SK-N-SH (cell line): ENCODE measurements at regions not wholly inside any gene's neighbourhood (a gene's known extent, or its start where the extent isn't known, plus 50 kb on each side); places are given as distances from the start of the nearest gene placed in this dataset.

Source experiments
- CTCF ChIA-PET: fragments of 300-600, 350-600 bp; formaldehyde crosslinking; extraction: SDS; loops from one replicate; lab custom pipeline; 2021; lab: Yijun Ruan, JAX
- POLR2A ChIA-PET: fragments of 350-600 bp; sonication (Branson Sonifier 250); formaldehyde crosslinking; extraction: SDS; loops from one replicate; lab custom pipeline; 2020; ENCODE audit warnings: antibody characterized with exemption, inconsistent platforms; lab: Yijun Ruan, JAX
- DNase-seq: peaks from one replicate; pipeline ENCODE4 v3.0.0; 2012
- H2AFZ ChIP-seq: fragments of 200-600 bp; sonication (generic); 2 replicates; pipeline ENCODE4 v1.8.1; 2016; ENCODE audit warnings: antibody characterized with exemption, mild to moderate bottlenecking, low read depth
- H3F3A ChIP-seq: fragments of 200-600 bp; sonication (generic); replicated peaks from 2 replicates; pipeline ENCODE3; 2016; ENCODE audit warnings: antibody characterized with exemption, mild to moderate bottlenecking; ENCODE audit not compliant: insufficient read depth
- H3K27ac ChIP-seq, 2 experiments: fragments of 200-500 bp in 1 of 2; fragments of 200-600 bp in 1 of 2; sonication (Bioruptor generic) in 1 of 2; sonication (generic), shearing (Covaris generic) in 1 of 2; 2 replicates each; pipeline versions ENCODE4 v1.5.1 to v1.6.1; 2014 to 2016; ENCODE audit warnings: low read depth in 2 of 2, inconsistent platforms in 1 of 2, low read length in 1 of 2, mild to moderate bottlenecking in 1 of 2, mixed read lengths in 1 of 2
- H3K27me3 ChIP-seq: fragments of 200-600 bp; sonication (generic), shearing (Covaris generic); 2 replicates; pipeline ENCODE4 v1.6.1; 2016; ENCODE audit warnings: mixed run types; ENCODE audit not compliant: insufficient read depth
- H3K36me3 ChIP-seq, 2 experiments: fragments of 200-500 bp in 1 of 2; fragments of 200-600 bp in 1 of 2; sonication (Bioruptor generic) in 1 of 2; sonication (generic) in 1 of 2; replicated peaks in 1 of 2; 2 replicates each; pipeline versions ENCODE3 to v1.5.1; 2014 to 2016; ENCODE audit warnings: low read length in 1 of 2, mild to moderate bottlenecking in 1 of 2; ENCODE audit not compliant: insufficient read depth in 2 of 2, control insufficient read depth in 1 of 2
- H3K4me1 ChIP-seq, 2 experiments: fragments of 200-500 bp in 1 of 2; fragments of 200-600 bp in 1 of 2; sonication (Bioruptor generic) in 1 of 2; sonication (generic), shearing (Covaris generic) in 1 of 2; 2 replicates each; pipeline versions ENCODE4 v1.5.1 to v1.6.1; 2014 to 2016; ENCODE audit warnings: low read depth in 1 of 2, low read length in 1 of 2, mixed run types in 1 of 2; ENCODE audit not compliant: insufficient read depth in 2 of 2, control insufficient read depth in 1 of 2
- H3K4me2 ChIP-seq: fragments of 200-600 bp; sonication (generic), shearing (Covaris generic); 2 replicates; pipeline ENCODE4 v1.6.1; 2017; ENCODE audit warnings: mixed run types
- H3K4me3 ChIP-seq, 2 experiments: fragments of 200-500 bp in 1 of 2; fragments of 200-600 bp in 1 of 2; sonication (Bioruptor generic) in 1 of 2; sonication (generic), shearing (Covaris generic) in 1 of 2; 2 replicates each; pipeline versions ENCODE4 v1.5.1 to v1.8.1; 2014 to 2016; ENCODE audit warnings: low read depth in 2 of 2, inconsistent platforms in 1 of 2, low read length in 1 of 2, mild to moderate bottlenecking in 1 of 2, mixed read lengths in 1 of 2, moderate library complexity in 1 of 2
- H3K79me2 ChIP-seq: fragments of 200-600 bp; sonication (generic); 2 replicates; pipeline ENCODE4 v1.8.1; 2017; ENCODE audit warnings: mild to moderate bottlenecking; ENCODE audit not compliant: insufficient read depth
- H3K9ac ChIP-seq: fragments of 200-600 bp; sonication (generic); 2 replicates; pipeline ENCODE4 v1.6.1; 2017; ENCODE audit warnings: mixed run types
- H3K9me2 ChIP-seq: fragments of 200-600 bp; sonication (generic); 2 replicates; pipeline ENCODE4 v1.6.1; 2017; ENCODE audit warnings: mixed run types
- H3K9me3 ChIP-seq: fragments of 200-600 bp; sonication (generic); 2 replicates; pipeline ENCODE4 v1.6.1; 2017; ENCODE audit warnings: mixed run types, mild to moderate bottlenecking, moderate library complexity
- H4K20me1 ChIP-seq: fragments of 200-600 bp; sonication (generic); 2 replicates; pipeline ENCODE4 v1.6.1; 2017; ENCODE audit warnings: mild to moderate bottlenecking, mixed run types; ENCODE audit not compliant: insufficient read depth
- CHD2 ChIP-seq: fragments of 150-350 bp; IDR thresholded peaks from 2 replicates; pipeline ENCODE4 v1.6.1; 2018; ENCODE audit warnings: low read length; ENCODE audit not compliant: partially characterized antibody
- ELF1 ChIP-seq: IDR thresholded peaks from 2 replicates; pipeline ENCODE4 v1.4.0; 2012
- EZH2phosphoT487 ChIP-seq: fragments of 200-600 bp; sonication (generic); IDR thresholded peaks from 2 replicates; pipeline ENCODE4 v1.6.1; 2017; ENCODE audit warnings: low read depth, mixed run types, mild to moderate bottlenecking, antibody characterized with exemption, moderate library complexity, borderline replicate concordance
- FOXJ3 ChIP-seq: sonication (generic); formaldehyde crosslinking; IDR thresholded peaks from 2 replicates; pipeline ENCODE4 v1.5.1; 2020; ENCODE audit warnings: mild to moderate bottlenecking, missing genetic modification reagents
- FOXM1 ChIP-seq: IDR thresholded peaks from 2 replicates; pipeline ENCODE4 v1.4.0; 2012; ENCODE audit warnings: low read depth, mild to moderate bottlenecking
- GABPA ChIP-seq: IDR thresholded peaks from 2 replicates; pipeline ENCODE4 v1.4.0; 2012; ENCODE audit warnings: low read depth, mild to moderate bottlenecking
- GATA2 ChIP-seq: sonication (generic); formaldehyde crosslinking; IDR thresholded peaks from 2 replicates; pipeline ENCODE4 v1.5.0; 2020; ENCODE audit warnings: mild to moderate bottlenecking, missing genetic modification reagents
- JUND ChIP-seq: IDR thresholded peaks from 2 replicates; pipeline ENCODE4 v1.4.0; 2012
- MEF2A ChIP-seq: IDR thresholded peaks from 2 replicates; pipeline ENCODE4 v1.4.0; 2012; ENCODE audit warnings: low read depth, borderline replicate concordance
- NFIC ChIP-seq: IDR thresholded peaks from 2 replicates; pipeline ENCODE4 v1.4.0; 2012; ENCODE audit warnings: borderline replicate concordance
- NRF1 ChIP-seq: IDR thresholded peaks from 2 replicates; pipeline ENCODE4 v1.6.1; 2012; ENCODE audit warnings: low read depth, mild to moderate bottlenecking, low read length
- REST ChIP-seq: IDR thresholded peaks from 2 replicates; pipeline ENCODE4 v1.6.1; 2012; ENCODE audit warnings: mild to moderate bottlenecking, low read depth, low read length, moderate library complexity
- RXRA ChIP-seq: IDR thresholded peaks from 2 replicates; pipeline ENCODE4 v1.4.0; 2012; ENCODE audit warnings: low read depth, mild to moderate bottlenecking, borderline replicate concordance
- SMC3 ChIP-seq: IDR thresholded peaks from 2 replicates; pipeline ENCODE4 v1.6.1; 2012; ENCODE audit warnings: low read depth, low read length, improper control_type of control experiment
- TAF1 ChIP-seq: IDR thresholded peaks from 2 replicates; pipeline ENCODE4 v1.6.1; 2012; ENCODE audit warnings: low read depth, mild to moderate bottlenecking, low read length, moderate library complexity, borderline replicate concordance
- TCF12 ChIP-seq: IDR thresholded peaks from 2 replicates; pipeline ENCODE4 v1.4.0; 2012
- USF2 ChIP-seq: fragments of 150-350 bp; IDR thresholded peaks from 2 replicates; pipeline ENCODE4 v1.6.1; 2017; ENCODE audit warnings: antibody characterized with exemption, low read length, low read depth, borderline replicate concordance
- YY1 ChIP-seq: IDR thresholded peaks from 2 replicates; pipeline ENCODE4 v1.4.0; 2012; ENCODE audit warnings: low read depth, mild to moderate bottlenecking
- WGBS: methylation state at CpG from one replicate; pipeline ENCODE4 v1.1.6; 2017; ENCODE audit warnings: low lambda C conversion rate; 5-methylcytosine and 5-hydroxymethylcytosine counted together
- TF ChIP-seq, protein P1 (sequence below): IDR thresholded peaks from 2 replicates; pipeline ENCODE4 v1.4.0; 2012; ENCODE audit warnings: low read depth, borderline replicate concordance

- no peak overlapping the region for H3K4me3 ChIP-seq
- no peaks in the 10 kb centered on the region for H3K9me2 ChIP-seq
- H3K27me3 ChIP-seq = no peaks in the 10 kb centered on the region
- no peak overlapping the region for H3K27ac ChIP-seq
- no peaks in the 10 kb centered on the region for H3K4me1 ChIP-seq
- no peaks in the 10 kb centered on the region for H3F3A ChIP-seq
- H3K79me2 ChIP-seq = no peaks in the 10 kb centered on the region
- no peak for DNase-seq
- no peak overlapping the region for H2AFZ ChIP-seq
- H4K20me1 ChIP-seq = no peaks in the 10 kb centered on the region
- POLR2A ChIA-PET = no interaction called here
- no peaks in the 10 kb centered on the region for H3K36me3 ChIP-seq
- no peaks in the 10 kb centered on the region; the same call in 1 of the 2 replicates for H3K9me3 ChIP-seq
- no peak overlapping the region for H3K4me2 ChIP-seq
- no peak for TF ChIP-seq TAF1
- no peak for TF ChIP-seq CHD2
- TF ChIP-seq YY1 = no peak
- TF ChIP-seq GABPA = no peak
- TF ChIP-seq JUND = no peak
- TF ChIP-seq FOXM1 = no peak
- TF ChIP-seq MEF2A = no peak
- no peak for TF ChIP-seq NRF1
- TF ChIP-seq EZH2phosphoT487 = no peak
- TF ChIP-seq, all 33 proteins: peak for 0
- H3K9ac ChIP-seq = no peak overlapping the region
- CTCF ChIA-PET = no interaction called here
These were observed 119.8 kb downstream of the MGST1 start for GRCh38 chr12:16467272-16467671.

- H3K27ac ChIP-seq = no peak overlapping the region
- H3K36me3 ChIP-seq = no peaks in the 10 kb centered on the region
- H3K9me2 ChIP-seq = no peaks in the 10 kb centered on the region
- ChIA-PET POLR2A (no interaction called here), CTCF (no interaction called here)
- no peak overlapping the region for H3K4me3 ChIP-seq
- H3K4me1 ChIP-seq = no peaks in the 10 kb centered on the region
- H3K9ac ChIP-seq = no peak overlapping the region
- no peaks in the 10 kb centered on the region for H3K79me2 ChIP-seq
- H3F3A ChIP-seq = no peaks in the 10 kb centered on the region
- no peaks in the 10 kb centered on the region; the same call in 1 of the 2 replicates for H3K9me3 ChIP-seq
- H4K20me1 ChIP-seq = no peaks in the 10 kb centered on the region
- no peaks in the 10 kb centered on the region for H3K27me3 ChIP-seq
- DNase-seq = no peak
- no peak overlapping the region for H3K4me2 ChIP-seq
- no peak overlapping the region for H2AFZ ChIP-seq
- 21% methylated on average over 3 of the region's 3 CpGs for WGBS
- no peak for TF ChIP-seq NFIC
These were observed 125.2 kb downstream of the MGST1 start for GRCh38 chr12:16472631-16473030.

GRCh38 chr12:16473610-16474326 lies 126.3 kb downstream of the MGST1 start:
- no peaks in the 10 kb centered on the region for H3K27me3 ChIP-seq
- no peak overlapping the region for H3K4me2 ChIP-seq
- POLR2A ChIA-PET = no interaction called here
- H3F3A ChIP-seq = no peaks in the 10 kb centered on the region
- DNase-seq = no peak
- no peaks in the 10 kb centered on the region for H3K36me3 ChIP-seq
- H3K9me3 ChIP-seq = no peaks in the 10 kb centered on the region; the same call in 1 of the 2 replicates
- no peak for TF ChIP-seq GATA2
- TF ChIP-seq ELF1 = no peak
- no peak for TF ChIP-seq REST
- no peak for TF ChIP-seq USF2
- TF ChIP-seq FOXJ3 (CRISPR knock-in tag) = no peak
- no peak for TF ChIP-seq FOXM1
- no peak for TF ChIP-seq RXRA
- no peak for TF ChIP-seq TCF12
- TF ChIP-seq SMC3 = no peak
- TF ChIP-seq, protein P1, sequence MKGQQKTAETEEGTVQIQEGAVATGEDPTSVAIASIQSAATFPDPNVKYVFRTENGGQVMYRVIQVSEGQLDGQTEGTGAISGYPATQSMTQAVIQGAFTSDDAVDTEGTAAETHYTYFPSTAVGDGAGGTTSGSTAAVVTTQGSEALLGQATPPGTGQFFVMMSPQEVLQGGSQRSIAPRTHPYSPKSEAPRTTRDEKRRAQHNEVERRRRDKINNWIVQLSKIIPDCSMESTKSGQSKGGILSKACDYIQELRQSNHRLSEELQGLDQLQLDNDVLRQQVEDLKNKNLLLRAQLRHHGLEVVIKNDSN = no peak
- H3K79me2 ChIP-seq = no peaks in the 10 kb centered on the region
- H3K4me3 ChIP-seq = no peak overlapping the region
- H3K9me2 ChIP-seq = no peaks in the 10 kb centered on the region
- no peaks in the 10 kb centered on the region for H4K20me1 ChIP-seq
- no peak overlapping the region for H3K9ac ChIP-seq
- no peaks in the 10 kb centered on the region for H3K4me1 ChIP-seq
- H2AFZ ChIP-seq = no peak overlapping the region
- 43% methylated on average over 5 of the region's 5 CpGs for WGBS
- CTCF ChIA-PET = interaction anchor here (0.9 to 1.6 kb wide), 2 partner anchors 9 to 18 kb away, joined by 3 to 5 read pairs; no protein-coding TSS in a partner anchor
- no peak overlapping the region for H3K27ac ChIP-seq
